Thyroid gland (tissue), 4 donors: ENCODE measurements at regions not wholly inside any gene's neighbourhood (a gene's known extent, or its start where the extent isn't known, plus 50 kb on each side); places are given as distances from the start of the nearest gene placed in this dataset.

Source experiments
- DNase-seq, 2 donors: peaks; one replicate each; pipeline ENCODE4 v3.0.0-alpha.2; 2019
- H3K27ac ChIP-seq, 3 donors: fragments of 200-600 bp; sonication (generic); 1 replicate in 2 of 3; 2 replicates in 1 of 3; pipeline ENCODE4 v1.5.1; 2016 to 2019; ENCODE audit warnings: mild to moderate bottlenecking in 1 of 3, moderate library complexity in 1 of 3
- H3K27me3 ChIP-seq: fragments of 200-600 bp; sonication (generic); one replicate; pipeline ENCODE4 v1.5.1; 2019
- H3K36me3 ChIP-seq, 2 donors: fragments of 200-600 bp; sonication (generic); one replicate each; pipeline ENCODE4 v1.5.1; 2016 to 2019
- H3K4me1 ChIP-seq, 2 donors: fragments of 200-600 bp; sonication (generic); one replicate each; pipeline ENCODE4 v1.5.1; 2017 to 2019
- H3K4me3 ChIP-seq, 3 donors: fragments of 200-600 bp; sonication (generic); replicated peaks in 1 of 3; 1 replicate in 2 of 3; 2 replicates in 1 of 3; pipeline ENCODE4 v1.5.1; 2016; ENCODE audit warnings: mild to moderate bottlenecking in 1 of 3
- H3K9me3 ChIP-seq: fragments of 200-600 bp; sonication (generic); one replicate; pipeline ENCODE4 v1.5.1; 2017
- CTCF ChIP-seq, 6 experiments: fragments of 200-600 bp in 3 of 6; fragments of 450-650 bp in 3 of 6; sonication (generic) in 3 of 6; IDR thresholded peaks; one replicate each; pipeline ENCODE4 v1.5.1; 2016 to 2019; ENCODE audit warnings: antibody characterized with exemption in 6 of 6, mild to moderate bottlenecking in 2 of 6, inconsistent platforms in 1 of 6, moderate library complexity in 1 of 6
- POLR2A ChIP-seq, 2 donors: fragments of 450-650 bp; IDR thresholded peaks; one replicate each; pipeline ENCODE4 v1.6.1; 2017; ENCODE audit warnings: antibody characterized with exemption in 2 of 2, mild to moderate bottlenecking in 2 of 2, moderate library complexity in 1 of 2
- WGBS, 2 donors: methylation state at CpG; one replicate each; pipeline ENCODE4 v1.1.5; 2017; 5-methylcytosine and 5-hydroxymethylcytosine counted together
- intact Hi-C: fragments of 100-400 bp; cut with DNase I; formaldehyde crosslinking; loops from one replicate; pipeline ENCODE4 v1.15.1; 2023

DNA sequence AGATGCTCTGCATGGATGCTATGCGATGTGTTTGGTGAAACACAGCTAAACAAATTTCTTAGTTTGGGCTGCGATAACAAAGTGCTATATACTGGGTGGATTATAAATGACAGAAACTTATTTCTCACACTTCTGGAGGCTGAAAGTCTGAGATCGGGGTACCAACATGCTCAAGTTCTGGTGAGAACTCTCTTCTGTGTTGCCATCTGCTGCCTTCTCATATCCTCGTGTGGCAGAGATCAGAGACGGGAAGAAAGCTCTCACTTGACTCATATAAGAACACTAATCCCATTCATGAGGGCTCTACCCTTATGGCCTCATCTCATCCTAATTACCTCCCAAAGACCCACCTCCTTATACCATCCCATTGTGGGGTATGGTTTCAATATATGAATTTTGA is 162.0 kb upstream of the DTNBP1 start:
- Histone ChIP-seq H3K4me3 (no peak overlapping the region), H3K36me3 (no peaks in the 10 kb centered on the region), H3K9me3 (no peaks in the 10 kb centered on the region), H3K4me1 (no peaks in the 10 kb centered on the region), H3K27me3 (no peaks in the 10 kb centered on the region), H3K27ac (no peak overlapping the region)
- TF ChIP-seq POLR2A (IDR thresholded peaks at IDR 0.05) (no peak), CTCF (IDR thresholded peaks at IDR 0.05) (no peak)
- intact Hi-C loops = no loop called here
- no peak for DNase-seq
- WGBS, 2 donors = 89 to 91% methylated on average over 5 of the region's 5 CpGs

DNA sequence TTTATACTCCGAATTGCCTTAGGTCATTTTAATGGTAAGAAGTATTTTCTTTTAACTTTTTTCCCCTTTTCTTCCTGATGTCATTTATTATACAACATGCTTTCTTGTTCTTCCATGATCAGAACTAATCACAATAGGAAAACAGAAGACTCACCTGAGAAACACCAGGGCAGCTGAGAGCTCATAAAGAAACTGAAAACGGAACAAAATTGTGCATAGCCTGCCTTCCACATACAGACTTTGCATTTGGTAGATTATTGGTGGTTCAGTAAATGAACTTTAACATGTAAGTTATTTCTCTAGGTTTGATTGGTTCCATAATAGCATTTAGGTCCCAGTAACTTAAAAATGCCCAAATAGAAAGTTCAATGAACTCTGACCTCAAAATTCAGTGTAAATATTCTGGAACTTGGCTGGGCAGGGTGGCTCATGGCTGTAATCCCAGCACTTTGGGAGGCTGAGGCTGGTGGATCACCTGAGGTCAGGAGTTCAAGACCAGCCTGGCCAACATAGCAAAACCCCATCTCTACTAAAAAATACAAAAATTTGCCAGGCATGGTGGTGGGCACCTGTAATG is 161.1 kb upstream of the DTNBP1 start:
- TF ChIP-seq POLR2A (IDR thresholded peaks at IDR 0.05) = no peak
- TF ChIP-seq CTCF (IDR thresholded peaks at IDR 0.05) = no peak
- H3K27me3 ChIP-seq = no peaks in the 10 kb centered on the region
- DNase-seq = no peak
- no peak overlapping the region for H3K27ac ChIP-seq
- H3K9me3 ChIP-seq = no peaks in the 10 kb centered on the region
- WGBS, 2 donors = 82 to 84% methylated on average over 2 of the region's 2 CpGs
- intact Hi-C loops = no loop called here
- no peaks in the 10 kb centered on the region for H3K4me1 ChIP-seq
- H3K36me3 ChIP-seq = no peaks in the 10 kb centered on the region
- H3K4me3 ChIP-seq = no peak overlapping the region

DNA sequence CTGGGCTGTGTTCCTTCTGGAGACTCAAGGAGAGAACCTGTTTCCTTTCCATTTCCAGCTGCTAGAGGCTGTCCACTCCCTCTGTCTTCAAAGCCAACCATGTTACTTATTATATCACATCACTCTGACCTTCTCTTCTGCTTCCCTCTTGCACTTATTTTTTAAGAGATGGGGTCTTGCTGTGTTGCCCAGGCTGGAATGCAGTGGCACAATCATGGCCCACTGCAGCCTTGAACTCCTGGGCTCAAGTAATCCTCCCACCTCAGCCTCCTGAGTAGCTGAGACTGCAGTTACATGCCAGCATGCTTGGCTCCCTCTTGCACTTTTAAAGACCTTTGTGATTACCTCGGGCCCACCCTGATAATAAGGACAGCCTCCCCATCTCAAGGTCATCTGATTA is 160.0 kb upstream of the DTNBP1 start:
- no peak overlapping the region for H3K27ac ChIP-seq
- DNase-seq = no peak
- no peak for TF ChIP-seq POLR2A (IDR thresholded peaks at IDR 0.05)
- no peak for TF ChIP-seq CTCF (IDR thresholded peaks at IDR 0.05)
- H3K9me3 ChIP-seq = no peaks in the 10 kb centered on the region
- no peaks in the 10 kb centered on the region for H3K27me3 ChIP-seq
- 29 to 84% methylated on average over 1 of the region's 1 CpG for WGBS, 2 donors
- no peaks in the 10 kb centered on the region for H3K36me3 ChIP-seq
- H3K4me1 ChIP-seq = no peaks in the 10 kb centered on the region
- no peak overlapping the region for H3K4me3 ChIP-seq
- intact Hi-C loops = no loop called here

DNA sequence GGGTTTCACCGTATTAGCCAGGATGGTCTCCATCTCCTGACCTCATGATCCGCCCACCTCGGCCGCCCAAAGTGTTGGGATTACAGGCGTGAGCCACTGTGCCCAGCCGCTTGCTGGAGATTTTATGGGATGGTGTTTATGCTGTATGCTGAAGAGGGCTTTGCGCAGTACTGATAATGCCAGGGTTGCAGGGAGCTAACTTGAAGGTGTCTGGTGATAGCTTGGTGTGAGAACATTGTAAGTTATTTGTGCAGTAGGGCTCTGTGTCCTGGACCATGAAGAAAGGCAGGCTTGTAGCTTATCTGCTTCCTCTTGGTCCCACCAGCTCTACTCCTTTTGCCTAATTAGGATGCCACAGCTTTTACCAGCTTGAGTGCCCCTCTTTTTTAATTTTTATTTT is 157.0 kb upstream of the DTNBP1 start:
- no peak for TF ChIP-seq POLR2A (IDR thresholded peaks at IDR 0.05)
- no peak for TF ChIP-seq CTCF (IDR thresholded peaks at IDR 0.05)
- WGBS, 2 donors = 96 to 97% methylated on average over 7 of the region's 7 CpGs

GRCh38 chr6:15819226-15819625 is 156.4 kb upstream of the DTNBP1 start:
- 89 to 90% methylated on average over 5 of the region's 5 CpGs for WGBS, 2 donors
- Histone ChIP-seq H3K4me3 (no peak overlapping the region), H3K27ac (no peak overlapping the region), H3K27me3 (no peaks in the 10 kb centered on the region), H3K4me1 (no peaks in the 10 kb centered on the region), H3K9me3 (no peaks in the 10 kb centered on the region), H3K36me3 (no peaks in the 10 kb centered on the region)
- DNase-seq = no peak
- TF ChIP-seq POLR2A (IDR thresholded peaks at IDR 0.05) (no peak), CTCF (IDR thresholded peaks at IDR 0.05) (no peak)
- intact Hi-C loops = no loop called here

More for the DNA sequence above, 157.0 kb upstream of the DTNBP1 start:
- no peaks in the 10 kb centered on the region for H3K36me3 ChIP-seq
- intact Hi-C loops = no loop called here
- no peaks in the 10 kb centered on the region for H3K9me3 ChIP-seq
- no peak for DNase-seq
- no peak overlapping the region for H3K27ac ChIP-seq
- H3K4me1 ChIP-seq = no peaks in the 10 kb centered on the region
- no peaks in the 10 kb centered on the region for H3K27me3 ChIP-seq
- no peak overlapping the region for H3K4me3 ChIP-seq
